ENCODE measurements at regions not wholly inside any gene's neighbourhood (a gene's known extent, or its start where the extent isn't known, plus 50 kb on each side); places are given as distances from the start of the nearest gene placed in this dataset.

- no peak overlapping the region for H3K14ac ChIP-seq (replicated peaks; ENCODE audit: low read depth, low read length)
- no peak overlapping the region for H3K4me2 ChIP-seq (ENCODE audit: low read depth, low read length)
- no peak overlapping the region for H2BK120ac ChIP-seq (ENCODE audit: low read depth, low read length)
- no peak overlapping the region for H3K27ac ChIP-seq (ENCODE audit: insufficient read depth, low read length)
- H3K4me3 ChIP-seq (ENCODE audit: insufficient read depth, low read depth, low read length), result no peak overlapping the region
- H3K9me3 ChIP-seq (ENCODE audit: control insufficient read depth, insufficient read depth, low read length), result no peaks in the 10 kb centered on the region
- peaks cover 35% of the 10 kb centered on the region for H3K27me3 ChIP-seq (ENCODE audit: control insufficient read depth, insufficient read depth, low read length)
- no peak overlapping the region for H2BK20ac ChIP-seq (ENCODE audit: low read depth, low read length)
- no TSS peak for BruUV-seq (replicated peaks)
- no peak overlapping the region for H3K23ac ChIP-seq (ENCODE audit: low read depth, low read length)
- no peak for TF ChIP-seq SMC3 (IDR thresholded peaks at IDR 0.05; ENCODE audit: low read depth, low read length)
- no peak for TF ChIP-seq RAD21 (IDR thresholded peaks at IDR 0.05; ENCODE audit: low read length)
- no peak for TF ChIP-seq MAFK (IDR thresholded peaks at IDR 0.05; ENCODE audit: low read depth, low read length)
- no peak for TF ChIP-seq USF2 (IDR thresholded peaks at IDR 0.05; ENCODE audit: low read depth, low read length)
- no peak for TF ChIP-seq MXI1 (IDR thresholded peaks at IDR 0.05; ENCODE audit: borderline replicate concordance, low read depth, low read length)
- TF ChIP-seq RFX5 (IDR thresholded peaks at IDR 0.05; ENCODE audit: low read depth, low read length), result no peak
- TF ChIP-seq CTCF (conservative IDR thresholded peaks at IDR 0.05; ENCODE audit: low read depth, low read length), result no peak
- no peak for TF ChIP-seq BHLHE40 (IDR thresholded peaks at IDR 0.05; ENCODE audit: low read depth, low read length)
- no peak for TF ChIP-seq POLR2A (IDR thresholded peaks at IDR 0.05; ENCODE audit: low read depth, low read length)
- TF ChIP-seq ELK1 (IDR thresholded peaks at IDR 0.05; ENCODE audit: borderline replicate concordance, low read depth, low read length), result no peak
- no peak for TF ChIP-seq CHD1 (IDR thresholded peaks at IDR 0.05; ENCODE audit: low read depth, low read length)
- TF ChIP-seq MAZ (IDR thresholded peaks at IDR 0.05; ENCODE audit: borderline replicate concordance, low read depth, low read length), result no peak
- no peak for TF ChIP-seq RCOR1 (IDR thresholded peaks at IDR 0.05; ENCODE audit: insufficient replicate concordance, low read length)
- TF ChIP-seq FOS (IDR thresholded peaks at IDR 0.05; ENCODE audit: low read depth, low read length), result no peak
- no peak for TF ChIP-seq NFE2L2 (IDR thresholded peaks at IDR 0.05; ENCODE audit: low read depth, low read length)
- no peak for TF ChIP-seq CEBPB (IDR thresholded peaks at IDR 0.05; ENCODE audit: low read depth, low read length)
- no peak overlapping the region for H4K8ac ChIP-seq (ENCODE audit: low read depth in 2 of 2, low read length in 2 of 2)
- H2AK9ac ChIP-seq (replicated peaks; ENCODE audit: low read depth, low read length, poor library complexity), result no peak overlapping the region
- H3K79me1 ChIP-seq (ENCODE audit: low read depth in 1 of 2, low read length in 2 of 2), result no peaks in the 10 kb centered on the region
- dilution Hi-C loops (cut with HindIII; ENCODE audit: low sequenced_read_pairs, unreplicated experiment) (no loop called here), in situ Hi-C loops (cut with MboI; ENCODE audit: low sequenced_read_pairs) (no loop called here), intact Hi-C loops (cut with micrococcal nuclease) (no loop called here)
- H2AFZ ChIP-seq (replicated peaks; ENCODE audit: low read length, poor library complexity), result no peak overlapping the region
- H4K91ac ChIP-seq (ENCODE audit: insufficient read depth, low read depth, low read length), result no peak overlapping the region
- ATAC-seq (ENCODE audit: low read depth) (no peak), DNase-seq (no peak)
- H3K4me1 ChIP-seq (ENCODE audit: control insufficient read depth, insufficient read depth, low read length), result no peaks in the 10 kb centered on the region
- no peak overlapping the region for H2BK15ac ChIP-seq (ENCODE audit: low read depth, low read length)
- H4K5ac ChIP-seq (ENCODE audit: low read depth, low read length), result no peak overlapping the region
- H3K18ac ChIP-seq (ENCODE audit: low read depth, low read length), result no peak overlapping the region
- no peaks in the 10 kb centered on the region for H4K20me1 ChIP-seq (ENCODE audit: insufficient read depth, low read length)
- H3K36me3 ChIP-seq (ENCODE audit: control insufficient read depth, insufficient read depth, low read length), result no peaks in the 10 kb centered on the region
- CTCF ChIA-PET, result no interaction called here
- no peak overlapping the region for H3K4ac ChIP-seq (ENCODE audit: low read depth, low read length)
- H3K9me1 ChIP-seq (ENCODE audit: insufficient read depth, low read length), result no peaks in the 10 kb centered on the region
- 50% methylated on average over 1 of the region's 11 CpGs; no CpG with 5 or more reads in 1 of the 2 experiments for WGBS, 2 experiments (ENCODE audit: extremely low coverage in 2 of 2, insufficient read length in 1 of 2)
- POLR2A ChIA-PET (ENCODE audit: unreplicated experiment), result no interaction called here
- H2BK5ac ChIP-seq (ENCODE audit: low read depth, low read length, poor library complexity, severe bottlenecking), result no peak overlapping the region
- H2AK5ac ChIP-seq (ENCODE audit: low read depth, low read length), result no peak overlapping the region
- no peak overlapping the region for H3K9ac ChIP-seq (ENCODE audit: low read depth, low read length)
- H3K56ac ChIP-seq (ENCODE audit: extremely low read depth, insufficient read depth, low read length), result no peak overlapping the region
Measured at GRCh38 chr11:119980431-119980830, 157.5 kb downstream of the TRIM29 start.

Data from IMR-90 (cell line).